ENCODE measurements at regions not wholly inside any gene's neighbourhood (a gene's known extent, or its start where the extent isn't known, plus 50 kb on each side); places are given as distances from the start of the nearest gene placed in this dataset.

DNA sequence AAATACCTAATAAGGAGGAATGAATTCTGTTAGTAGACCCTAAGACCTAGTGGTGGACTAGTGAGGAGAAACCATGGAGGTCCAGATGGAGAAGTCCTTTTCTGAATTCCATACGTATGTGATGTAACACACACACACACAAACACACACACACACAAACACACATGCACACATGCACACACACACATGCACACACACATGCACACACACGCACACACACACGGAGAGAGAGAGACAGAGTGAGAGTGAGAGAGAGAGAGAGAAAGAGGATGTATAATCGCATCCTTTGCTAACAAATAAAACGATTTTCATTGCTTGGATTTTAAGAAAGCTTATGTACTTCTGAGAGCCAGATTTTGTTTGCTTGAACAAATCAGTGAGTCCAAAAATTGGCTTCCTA lies 132.6 kb upstream of the CEP162 start:
- Histone ChIP-seq H3K27ac (no peak overlapping the region), H3K4me3 (no peak overlapping the region), H3K36me3 (no peaks in the 10 kb centered on the region), H3K9me3 (no peaks in the 10 kb centered on the region), H3K4me1 (no peaks in the 10 kb centered on the region), H3K27me3 (no peaks in the 10 kb centered on the region)
- ATAC-seq (no peak), FAIRE-seq (no peak), DNase-seq (no peak)
- TF ChIP-seq, protein P1, sequence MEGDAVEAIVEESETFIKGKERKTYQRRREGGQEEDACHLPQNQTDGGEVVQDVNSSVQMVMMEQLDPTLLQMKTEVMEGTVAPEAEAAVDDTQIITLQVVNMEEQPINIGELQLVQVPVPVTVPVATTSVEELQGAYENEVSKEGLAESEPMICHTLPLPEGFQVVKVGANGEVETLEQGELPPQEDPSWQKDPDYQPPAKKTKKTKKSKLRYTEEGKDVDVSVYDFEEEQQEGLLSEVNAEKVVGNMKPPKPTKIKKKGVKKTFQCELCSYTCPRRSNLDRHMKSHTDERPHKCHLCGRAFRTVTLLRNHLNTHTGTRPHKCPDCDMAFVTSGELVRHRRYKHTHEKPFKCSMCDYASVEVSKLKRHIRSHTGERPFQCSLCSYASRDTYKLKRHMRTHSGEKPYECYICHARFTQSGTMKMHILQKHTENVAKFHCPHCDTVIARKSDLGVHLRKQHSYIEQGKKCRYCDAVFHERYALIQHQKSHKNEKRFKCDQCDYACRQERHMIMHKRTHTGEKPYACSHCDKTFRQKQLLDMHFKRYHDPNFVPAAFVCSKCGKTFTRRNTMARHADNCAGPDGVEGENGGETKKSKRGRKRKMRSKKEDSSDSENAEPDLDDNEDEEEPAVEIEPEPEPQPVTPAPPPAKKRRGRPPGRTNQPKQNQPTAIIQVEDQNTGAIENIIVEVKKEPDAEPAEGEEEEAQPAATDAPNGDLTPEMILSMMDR (IDR thresholded peaks at IDR 0.05): no peak
- intact Hi-C loops (cut with DNase I): no loop called here
- 63 to 80% methylated on average over 5 of the region's 5 CpGs for WGBS, 2 donors

DNA sequence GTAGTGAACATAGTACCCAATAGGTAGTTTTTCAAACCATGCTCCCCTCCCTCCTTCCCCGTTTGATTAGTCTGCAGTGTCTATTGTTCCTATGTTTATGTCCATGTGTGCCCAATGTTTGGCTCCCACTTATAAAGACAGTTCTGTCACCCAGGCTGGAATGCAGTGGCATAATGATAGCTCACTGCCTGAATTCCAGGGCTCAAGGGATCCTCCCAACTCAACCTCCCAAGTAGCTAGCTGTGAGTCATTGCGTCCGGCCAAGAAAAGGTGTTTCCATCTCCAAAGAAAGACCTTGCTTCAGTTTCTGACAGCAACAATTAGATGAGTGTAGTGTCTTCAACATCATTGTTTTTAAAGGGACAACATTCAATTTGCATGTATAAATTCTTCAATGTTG lies 131.1 kb upstream of the CEP162 start:
- WGBS, 2 donors: 65 to 86% methylated on average over 3 of the region's 3 CpGs
- no peaks in the 10 kb centered on the region for H3K36me3 ChIP-seq
- no peak for DNase-seq
- H3K27me3 ChIP-seq: no peaks in the 10 kb centered on the region
- H3K9me3 ChIP-seq: no peaks in the 10 kb centered on the region
- no peak for FAIRE-seq
- H3K4me1 ChIP-seq: no peaks in the 10 kb centered on the region
- no peak for ATAC-seq
- intact Hi-C loops (cut with DNase I): no loop called here
- no peak overlapping the region for H3K4me3 ChIP-seq
- H3K27ac ChIP-seq: no peak overlapping the region
- TF ChIP-seq, protein P1 (IDR thresholded peaks at IDR 0.05): no peak

DNA sequence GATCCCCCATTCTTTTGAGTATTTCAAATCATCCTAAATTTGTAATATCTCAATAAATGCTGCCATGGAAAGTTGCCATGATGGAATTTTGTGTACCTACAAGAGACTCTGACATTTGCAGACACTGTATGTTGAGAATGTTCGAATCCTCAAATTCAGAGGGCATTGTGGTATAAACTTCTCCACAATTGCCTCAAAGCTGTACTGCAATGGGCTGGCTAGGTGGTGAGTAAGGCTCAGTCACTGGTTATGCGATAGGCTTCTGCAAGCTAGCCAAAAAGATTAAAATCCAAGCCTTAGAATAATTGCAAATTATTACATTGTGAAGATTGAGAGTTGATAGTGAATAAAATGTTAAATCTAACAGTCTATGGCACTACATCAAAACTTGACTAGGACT lies 130.2 kb upstream of the CEP162 start:
- 58 to 72% methylated on average over 2 of the region's 2 CpGs for WGBS, 2 donors

DNA sequence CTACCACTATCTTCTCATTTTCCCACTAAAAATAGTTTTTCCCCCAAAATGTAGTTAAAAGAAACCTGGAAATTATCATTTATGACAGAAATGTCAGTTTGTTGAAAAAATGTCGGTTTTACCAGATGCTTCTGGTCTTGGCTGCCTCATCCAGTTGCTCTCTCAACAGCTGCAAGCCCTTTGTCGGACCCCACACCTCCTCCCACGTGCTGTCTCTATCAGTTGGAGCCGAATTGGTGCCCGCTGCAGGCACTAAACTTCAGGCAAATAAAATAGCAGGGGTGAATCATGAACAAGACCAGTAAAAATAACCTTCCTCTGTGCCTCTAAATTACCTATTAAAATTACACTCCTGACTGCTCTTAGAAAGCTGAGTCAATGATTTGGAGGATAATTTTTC lies 129.5 kb upstream of the CEP162 start:
- Histone ChIP-seq H3K27me3 (no peaks in the 10 kb centered on the region), H3K27ac (no peak overlapping the region), H3K9me3 (no peaks in the 10 kb centered on the region), H3K4me1 (no peaks in the 10 kb centered on the region), H3K4me3 (no peak overlapping the region), H3K36me3 (no peaks in the 10 kb centered on the region)
- DNase-seq (no peak), ATAC-seq (no peak), FAIRE-seq (no peak)
- intact Hi-C loops (cut with DNase I): no loop called here
- WGBS, 2 donors: 22 to 24% methylated on average over 5 of the region's 5 CpGs
- TF ChIP-seq, protein P1 (IDR thresholded peaks at IDR 0.05): no peak

More for the DNA sequence above, 130.2 kb upstream of the CEP162 start:
- intact Hi-C loops (cut with DNase I): no loop called here
- Histone ChIP-seq H3K36me3 (no peaks in the 10 kb centered on the region), H3K4me1 (no peaks in the 10 kb centered on the region), H3K27me3 (no peaks in the 10 kb centered on the region), H3K4me3 (no peak overlapping the region), H3K9me3 (no peaks in the 10 kb centered on the region), H3K27ac (no peak overlapping the region)
- ATAC-seq (no peak), DNase-seq (no peak), FAIRE-seq (no peak)
- TF ChIP-seq, protein P1 (IDR thresholded peaks at IDR 0.05): no peak

DNA sequence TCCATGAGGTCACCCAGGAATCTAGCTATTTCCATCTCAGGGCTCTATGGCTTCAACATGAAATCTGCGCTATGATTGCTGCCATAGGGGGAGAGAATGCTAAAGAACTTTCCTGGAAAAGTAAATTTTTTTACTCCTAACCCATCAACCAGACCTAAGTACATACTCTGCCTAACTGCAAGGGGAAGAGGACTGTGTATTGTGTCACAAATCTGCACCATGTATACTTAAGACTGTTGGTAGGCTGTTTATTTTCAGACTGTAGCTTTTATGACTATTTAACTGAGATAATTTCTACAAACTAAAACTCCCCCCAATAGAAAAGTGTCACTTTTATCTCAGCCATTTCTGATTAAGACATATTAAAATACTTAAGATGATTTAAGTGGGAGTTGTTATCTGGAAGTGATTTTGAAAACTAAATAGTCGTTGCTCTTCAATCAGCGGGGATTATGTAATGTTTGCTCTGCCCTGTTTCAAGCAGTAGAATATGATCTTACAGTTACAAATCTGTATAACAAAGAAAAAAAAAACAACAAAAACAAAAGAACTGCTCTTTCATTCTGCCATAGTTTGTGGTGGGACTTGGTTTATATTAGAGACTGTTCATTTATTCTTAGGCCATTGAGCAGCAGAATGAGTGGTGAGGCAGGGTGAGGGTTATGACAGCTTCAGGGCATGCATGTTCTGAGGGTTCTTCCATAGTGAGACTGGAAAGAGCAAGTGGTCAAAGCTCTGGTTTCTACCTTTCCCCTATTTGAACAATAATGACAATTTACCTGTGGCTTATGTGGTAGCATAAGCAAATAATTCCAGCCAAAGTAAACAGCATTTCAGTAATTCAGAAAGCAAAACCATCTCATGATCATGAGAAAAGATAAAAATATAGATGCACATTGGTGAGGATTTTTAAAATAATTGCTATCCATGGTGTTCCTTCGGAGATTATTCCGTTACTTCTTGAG lies 126.3 kb upstream of the CEP162 start:
- H3K4me3 ChIP-seq: no peak overlapping the region
- ATAC-seq (no peak), DNase-seq (no peak), FAIRE-seq (no peak)
- no peak overlapping the region for H3K27ac ChIP-seq
- intact Hi-C loops (cut with DNase I): no loop called here
- H3K27me3 ChIP-seq: no peaks in the 10 kb centered on the region
- no peaks in the 10 kb centered on the region for H3K4me1 ChIP-seq
- TF ChIP-seq, protein P1 (IDR thresholded peaks at IDR 0.05): no peak
- no peaks in the 10 kb centered on the region for H3K36me3 ChIP-seq
- WGBS, 2 donors: 41 to 49% methylated on average over 5 of the region's 5 CpGs
- H3K9me3 ChIP-seq: no peaks in the 10 kb centered on the region
